Right cardiac atrium (tissue), 5 donors: ENCODE measurements at regions not wholly inside any gene's neighbourhood (a gene's known extent, or its start where the extent isn't known, plus 50 kb on each side); places are given as distances from the start of the nearest gene placed in this dataset.
"Not testable (repeated sequence)": the region's sequence is repeated elsewhere in the genome, so short reads cannot be mapped to it uniquely, and the experiment has no call there.

Source experiments
- ATAC-seq, 2 donors: fragments of 200-7000 bp; cut with Tn5 transposase; one replicate each; pipeline versions ENCODE4 v1.8.0 to v1.9.1; 2020; ENCODE audit warnings: moderate library complexity in 2 of 2, mild to moderate bottlenecking in 1 of 2
- DNase-seq, 3 donors: peaks; one replicate each; pipeline ENCODE4 v3.0.0-alpha.2; 2020
- H3K27ac ChIP-seq: one replicate; pipeline ENCODE4 v1.5.1; 2013; ENCODE audit warnings: mild to moderate bottlenecking, low read length, control low read depth, moderate library complexity
- H3K27me3 ChIP-seq: one replicate; pipeline ENCODE4 v1.6.1; 2013; ENCODE audit not compliant: control insufficient read depth, insufficient read depth
- H3K4me1 ChIP-seq: one replicate; pipeline ENCODE4 v1.6.1; 2013; ENCODE audit warnings: low read length; ENCODE audit not compliant: control insufficient read depth, insufficient read depth
- H3K4me3 ChIP-seq: one replicate; pipeline ENCODE4 v1.5.1; 2013; ENCODE audit warnings: low read length, control low read depth
- H3K9me3 ChIP-seq: one replicate; pipeline ENCODE4 v1.6.1; 2013; ENCODE audit warnings: low read length; ENCODE audit not compliant: control insufficient read depth
- WGBS: extraction: QIAGEN DNeasy Blood & Tissue Kit; methylation state at CpG from one replicate; pipeline ENCODE4 v1.1.7; 2013; 5-methylcytosine and 5-hydroxymethylcytosine counted together
- intact Hi-C, 4 donors: fragments of 100-400 bp; cut with DNase I; formaldehyde crosslinking; loops; one replicate each; pipeline versions ENCODE4 v1.11.0 to v1.14.0; 2022 to 2023
- donor health status: healthy with polysubstance abuse.
- donor health status: DM: no; HTN: yes; CAD: no.
- donor health status: DM: no; HTN: no; CAD: no.
- donor health status: DM: no; HTN: yes; CAD: no; lungs with severe emphysema.
- donor health status: DM: yes; HTN: yes; CAD: no.

GRCh38 chr6:22171006-22171405 is 125.8 kb downstream of the PRL start:
- ATAC-seq, H3K9me3 ChIP-seq, DNase-seq, H3K4me3 ChIP-seq, intact Hi-C loops, H3K27me3 ChIP-seq, H3K27ac ChIP-seq, H3K4me1 ChIP-seq: not testable (repeated sequence)
- WGBS: 96% methylated on average over 5 of the region's 5 CpGs

GRCh38 chr6:22171885-22172284 is 125.0 kb downstream of the PRL start:
- DNase-seq: peak in 1 of 3 donors; percentile 39
- H3K27ac ChIP-seq, H3K4me3 ChIP-seq, intact Hi-C loops, H3K4me1 ChIP-seq, ATAC-seq, H3K9me3 ChIP-seq, H3K27me3 ChIP-seq: not testable (repeated sequence)
- 91% methylated on average over 15 of the region's 15 CpGs for WGBS

GRCh38 chr6:22173311-22173710 is 123.5 kb downstream of the PRL start:
- intact Hi-C loops: no loop called here

GRCh38 chr6:22180250-22180649 is 116.6 kb downstream of the PRL start:
- H3K27me3 ChIP-seq, H3K4me1 ChIP-seq, DNase-seq, intact Hi-C loops, ATAC-seq, H3K27ac ChIP-seq, H3K9me3 ChIP-seq, H3K4me3 ChIP-seq: not testable (repeated sequence)
- 85% methylated on average over 20 of the region's 20 CpGs for WGBS

More at GRCh38 chr6:22173311-22173710, 123.5 kb downstream of the PRL start:
- no peak overlapping the region for H3K27ac ChIP-seq
- no peaks in the 10 kb centered on the region for H3K4me1 ChIP-seq
- H3K4me3 ChIP-seq: no peak overlapping the region
- H3K9me3 ChIP-seq: peaks cover 2% of the 10 kb centered on the region
- no peaks in the 10 kb centered on the region for H3K27me3 ChIP-seq
- ATAC-seq (no peak), DNase-seq (no peak)

GRCh38 chr6:22184371-22184770 is 112.5 kb downstream of the PRL start:
- Histone ChIP-seq H3K27ac (no peak overlapping the region), H3K4me3 (no peak overlapping the region), H3K27me3 (no peaks in the 10 kb centered on the region), H3K9me3 (no peaks in the 10 kb centered on the region), H3K4me1 (no peaks in the 10 kb centered on the region)
- DNase-seq (no peak), ATAC-seq (no peak)
- intact Hi-C loops: no loop called here

GRCh38 chr6:22189946-22190345 is 106.9 kb downstream of the PRL start:
- Histone ChIP-seq H3K4me1 (no peaks in the 10 kb centered on the region), H3K9me3 (no peaks in the 10 kb centered on the region), H3K4me3 (no peak overlapping the region), H3K27ac (no peak overlapping the region), H3K27me3 (no peaks in the 10 kb centered on the region)
- WGBS: 79% methylated on average over 6 of the region's 6 CpGs
- intact Hi-C loops: no loop called here
- ATAC-seq (no peak), DNase-seq (no peak)

GRCh38 chr6:22194188-22194921 is 102.5 kb downstream of the PRL start:
- Histone ChIP-seq H3K4me1 (no peaks in the 10 kb centered on the region), H3K9me3 (no peaks in the 10 kb centered on the region), H3K4me3 (no peak overlapping the region), H3K27ac (no peak overlapping the region), H3K27me3 (no peaks in the 10 kb centered on the region)
- WGBS: 89% methylated on average over 3 of the region's 3 CpGs
- DNase-seq (no peak), ATAC-seq (no peak)
- intact Hi-C loops: no loop called here

- Histone ChIP-seq H3K9me3 (no peaks in the 10 kb centered on the region), H3K4me3 (no peak overlapping the region), H3K27ac (no peak overlapping the region), H3K27me3 (no peaks in the 10 kb centered on the region), H3K4me1 (no peaks in the 10 kb centered on the region)
- ATAC-seq (no peak), DNase-seq (no peak)
- 68% methylated on average over 3 of the region's 3 CpGs for WGBS
- intact Hi-C loops: no loop called here
Measured at GRCh38 chr6:22199771-22200170, 97.1 kb downstream of the PRL start.

- ATAC-seq (no peak), DNase-seq (no peak)
- H3K4me1 ChIP-seq: no peaks in the 10 kb centered on the region
Measured at GRCh38 chr6:22204153-22204552, 92.7 kb downstream of the PRL start.

GRCh38 chr6:22205266-22205665 is 91.6 kb downstream of the PRL start:
- no peaks in the 10 kb centered on the region for H3K27me3 ChIP-seq
- H3K4me3 ChIP-seq: no peak overlapping the region
- intact Hi-C loops: no loop called here
- DNase-seq (no peak), ATAC-seq (no peak)
- no peaks in the 10 kb centered on the region for H3K4me1 ChIP-seq
- WGBS: 79% methylated on average over 1 of the region's 1 CpG
- no peak overlapping the region for H3K27ac ChIP-seq
- no peaks in the 10 kb centered on the region for H3K9me3 ChIP-seq

More at GRCh38 chr6:22204153-22204552, 92.7 kb downstream of the PRL start:
- no peaks in the 10 kb centered on the region for H3K9me3 ChIP-seq
- intact Hi-C loops: no loop called here
- H3K4me3 ChIP-seq: no peak overlapping the region
- 67% methylated on average over 6 of the region's 6 CpGs for WGBS
- H3K27ac ChIP-seq: no peak overlapping the region
- H3K27me3 ChIP-seq: no peaks in the 10 kb centered on the region

GRCh38 chr6:22206106-22206505 is 90.7 kb downstream of the PRL start:
- Histone ChIP-seq H3K27me3 (no peaks in the 10 kb centered on the region), H3K27ac (no peak overlapping the region), H3K4me1 (no peaks in the 10 kb centered on the region), H3K4me3 (no peak overlapping the region), H3K9me3 (no peaks in the 10 kb centered on the region)
- 96% methylated on average over 5 of the region's 5 CpGs for WGBS
- no peak for DNase-seq
- intact Hi-C loops: no loop called here
- ATAC-seq: no peak

GRCh38 chr6:22208026-22208425 is 88.8 kb downstream of the PRL start:
- DNase-seq: no peak
- intact Hi-C loops: no loop called here
- 76% methylated on average over 1 of the region's 1 CpG for WGBS
- Histone ChIP-seq H3K4me1 (no peaks in the 10 kb centered on the region), H3K9me3 (no peaks in the 10 kb centered on the region), H3K27ac (no peak overlapping the region), H3K4me3 (no peak overlapping the region), H3K27me3 (no peaks in the 10 kb centered on the region)
- ATAC-seq: no peak
